ENCODE measurements at regions not wholly inside any gene's neighbourhood (a gene's known extent, or its start where the extent isn't known, plus 50 kb on each side); places are given as distances from the start of the nearest gene placed in this dataset.
"Not testable (repeated sequence)": the region's sequence is repeated elsewhere in the genome, so short reads cannot be mapped to it uniquely, and the experiment has no call there.

- Mint-ChIP-seq H3K4me3 (no peak overlapping the region), H3K4me1 (no peaks in the 10 kb centered on the region), H3K27me3 (peaks cover 14% of the 10 kb centered on the region), H3K27ac (no peak overlapping the region), H3K9me3 (peaks cover 0 to 8% of the 10 kb centered on the region in 2 donors)
- no peak for ATAC-seq
- no peak for DNase-seq
Observed at GRCh38 chr9:85439791-85440190, 302.0 kb downstream of the AGTPBP1 start.

GRCh38 chr9:85433956-85434355 lies 307.8 kb downstream of the AGTPBP1 start:
- not testable (repeated sequence) for H3K27ac Mint-ChIP-seq, ATAC-seq, H3K4me3 Mint-ChIP-seq, H3K9me3 Mint-ChIP-seq, H3K4me1 Mint-ChIP-seq, DNase-seq
- peaks cover 48% of the 10 kb centered on the region for H3K27me3 Mint-ChIP-seq

GRCh38 chr9:85433551-85433950 lies 308.2 kb downstream of the AGTPBP1 start:
- not testable (repeated sequence) for H3K4me3 Mint-ChIP-seq, DNase-seq, H3K4me1 Mint-ChIP-seq, H3K27ac Mint-ChIP-seq, H3K9me3 Mint-ChIP-seq, ATAC-seq
- peaks cover 52% of the 10 kb centered on the region for H3K27me3 Mint-ChIP-seq

GRCh38 chr9:85433046-85433445 lies 308.7 kb downstream of the AGTPBP1 start:
- no peak for DNase-seq
- Mint-ChIP-seq H3K4me3 (no peak overlapping the region), H3K9me3 (peaks cover 0 to 8% of the 10 kb centered on the region in 2 donors), H3K4me1 (no peaks in the 10 kb centered on the region), H3K27ac (peak overlapping the region in 1 of 2 donors; percentile 56), H3K27me3 (peaks cover 57% of the 10 kb centered on the region)
- no peak for ATAC-seq

GRCh38 chr9:85432599-85432998 lies 309.2 kb downstream of the AGTPBP1 start:
- Mint-ChIP-seq H3K4me3 (no peak overlapping the region), H3K27ac (peak overlapping the region in 1 of 2 donors; percentile 56), H3K9me3 (peaks cover 0 to 8% of the 10 kb centered on the region in 2 donors), H3K4me1 (no peaks in the 10 kb centered on the region), H3K27me3 (peaks cover 62% of the 10 kb centered on the region)
- ATAC-seq = no peak
- DNase-seq = no peak

GRCh38 chr9:85431339-85432102 lies 310.2 kb downstream of the AGTPBP1 start:
- ATAC-seq = no peak
- H3K27me3 Mint-ChIP-seq = peaks cover 70% of the 10 kb centered on the region
- DNase-seq = no peak
- no peaks in the 10 kb centered on the region for H3K4me1 Mint-ChIP-seq
- H3K4me3 Mint-ChIP-seq = no peak overlapping the region
- H3K9me3 Mint-ChIP-seq = peaks cover 0 to 6% of the 10 kb centered on the region in 2 donors
- no peak overlapping the region for H3K27ac Mint-ChIP-seq

- DNase-seq (no peak), ATAC-seq (no peak)
- Mint-ChIP-seq H3K4me3 (no peak overlapping the region), H3K27ac (no peak overlapping the region), H3K9me3 (no peaks in the 10 kb centered on the region), H3K27me3 (peaks cover 70% of the 10 kb centered on the region), H3K4me1 (no peaks in the 10 kb centered on the region)
Observed at GRCh38 chr9:85430659-85431338, 311.0 kb downstream of the AGTPBP1 start.

GRCh38 chr9:85428230-85428629 lies 313.5 kb downstream of the AGTPBP1 start:
- H3K4me3 Mint-ChIP-seq = no peak overlapping the region
- H3K27ac Mint-ChIP-seq = no peak overlapping the region
- peaks cover 70% of the 10 kb centered on the region for H3K27me3 Mint-ChIP-seq
- H3K9me3 Mint-ChIP-seq = no peaks in the 10 kb centered on the region
- ATAC-seq (no peak), DNase-seq (no peak)
- peaks cover 6% of the 10 kb centered on the region for H3K4me1 Mint-ChIP-seq

GRCh38 chr9:85427772-85428171 lies 314.0 kb downstream of the AGTPBP1 start:
- Mint-ChIP-seq H3K4me1 (peaks cover 6% of the 10 kb centered on the region), H3K27ac (no peak overlapping the region), H3K9me3 (no peaks in the 10 kb centered on the region), H3K4me3 (no peak overlapping the region), H3K27me3 (peaks cover 67% of the 10 kb centered on the region)
- DNase-seq (no peak), ATAC-seq (no peak)

GRCh38 chr9:85425153-85425611 lies 316.6 kb downstream of the AGTPBP1 start:
- DNase-seq = peak; percentile 40 to 47
- peak; percentile 64 for ATAC-seq
- Mint-ChIP-seq H3K27ac (no peak overlapping the region), H3K4me1 (peaks cover 17% of the 10 kb centered on the region), H3K27me3 (peaks cover 57% of the 10 kb centered on the region), H3K9me3 (no peaks in the 10 kb centered on the region), H3K4me3 (no peak overlapping the region)

- H3K4me1 Mint-ChIP-seq = peaks cover 17% of the 10 kb centered on the region
- H3K27ac Mint-ChIP-seq = no peak overlapping the region
- peaks cover 41% of the 10 kb centered on the region for H3K27me3 Mint-ChIP-seq
- DNase-seq = no peak
- H3K4me3 Mint-ChIP-seq = no peak overlapping the region
- no peak for ATAC-seq
- no peaks in the 10 kb centered on the region for H3K9me3 Mint-ChIP-seq
Observed at GRCh38 chr9:85423422-85423821, 318.3 kb downstream of the AGTPBP1 start.

GRCh38 chr9:85421641-85422040 lies 320.1 kb downstream of the AGTPBP1 start:
- H3K27me3 Mint-ChIP-seq = peaks cover 23% of the 10 kb centered on the region
- no peak for ATAC-seq
- no peaks in the 10 kb centered on the region for H3K9me3 Mint-ChIP-seq
- H3K27ac Mint-ChIP-seq = no peak overlapping the region
- H3K4me3 Mint-ChIP-seq = no peak overlapping the region
- H3K4me1 Mint-ChIP-seq = peaks cover 17% of the 10 kb centered on the region
- DNase-seq = no peak

GRCh38 chr9:85420750-85421149 lies 321.0 kb downstream of the AGTPBP1 start:
- Mint-ChIP-seq H3K27me3 (peaks cover 14% of the 10 kb centered on the region), H3K27ac (peak overlapping the region; percentile 78 to 83), H3K4me3 (no peak overlapping the region), H3K4me1 (peaks cover 17% of the 10 kb centered on the region), H3K9me3 (no peaks in the 10 kb centered on the region)
- ATAC-seq = peak; percentile 49
- DNase-seq = no peak

- H3K9me3 Mint-ChIP-seq = no peaks in the 10 kb centered on the region
- ATAC-seq = no peak
Observed at GRCh38 chr9:85417674-85418073, 324.1 kb downstream of the AGTPBP1 start.

GRCh38 chr9:85416715-85417114 lies 325.0 kb downstream of the AGTPBP1 start:
- Mint-ChIP-seq H3K27ac (no peak overlapping the region), H3K9me3 (no peaks in the 10 kb centered on the region)

More at GRCh38 chr9:85417674-85418073, 324.1 kb downstream of the AGTPBP1 start:
- Mint-ChIP-seq H3K4me3 (no peak overlapping the region), H3K27ac (no peak overlapping the region), H3K27me3 (peaks cover 13% of the 10 kb centered on the region), H3K4me1 (peaks cover 11% of the 10 kb centered on the region)
- no peak for DNase-seq

GRCh38 chr9:85414390-85414789 lies 327.4 kb downstream of the AGTPBP1 start:
- peaks cover 13% of the 10 kb centered on the region for H3K27me3 Mint-ChIP-seq
- H3K27ac Mint-ChIP-seq = no peak overlapping the region
- DNase-seq (no peak), ATAC-seq (no peak)
- H3K4me3 Mint-ChIP-seq = no peak overlapping the region
- H3K9me3 Mint-ChIP-seq = no peaks in the 10 kb centered on the region
- H3K4me1 Mint-ChIP-seq = no peaks in the 10 kb centered on the region

More at GRCh38 chr9:85416715-85417114, 325.0 kb downstream of the AGTPBP1 start:
- peaks cover 11% of the 10 kb centered on the region for H3K4me1 Mint-ChIP-seq
- H3K27me3 Mint-ChIP-seq = peaks cover 13% of the 10 kb centered on the region
- no peak for ATAC-seq
- H3K4me3 Mint-ChIP-seq = no peak overlapping the region
- DNase-seq = no peak
